Epithelial cell of prostate (primary cell): ENCODE measurements at regions not wholly inside any gene's neighbourhood (a gene's known extent, or its start where the extent isn't known, plus 50 kb on each side); places are given as distances from the start of the nearest gene placed in this dataset.

Experiments
- DNase-seq: peaks from one replicate; pipeline ENCODE4 v3.0.0-alpha.2; 2011; ENCODE audit warnings: low read depth, low spot score
- H3K27ac ChIP-seq: fragments of 450-650 bp; 2 replicates; pipeline ENCODE4 v1.5.1; 2017; ENCODE audit warnings: mild to moderate bottlenecking

DNA sequence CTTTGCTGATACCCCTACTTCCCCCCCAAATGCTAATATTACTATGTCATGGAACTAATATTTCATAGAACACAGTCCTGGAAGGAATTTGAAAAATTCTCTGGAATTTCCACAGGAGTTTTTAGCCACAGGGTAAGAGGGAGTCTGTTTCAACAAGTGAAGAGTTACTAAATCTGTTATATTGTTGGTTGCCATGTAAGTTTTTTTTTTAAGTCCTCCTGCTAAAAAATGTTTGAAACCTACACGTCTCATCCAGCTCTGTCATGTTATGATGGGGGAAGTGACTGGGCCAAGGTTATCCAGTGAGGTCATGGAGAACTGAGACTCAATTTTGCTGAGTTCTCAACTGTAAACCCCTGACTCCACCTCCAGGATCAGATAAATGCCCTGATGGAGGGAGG lies 60.8 kb upstream of the USP24 start:
- DNase-seq = no peak
- H3K27ac ChIP-seq = no peak overlapping the region

DNA sequence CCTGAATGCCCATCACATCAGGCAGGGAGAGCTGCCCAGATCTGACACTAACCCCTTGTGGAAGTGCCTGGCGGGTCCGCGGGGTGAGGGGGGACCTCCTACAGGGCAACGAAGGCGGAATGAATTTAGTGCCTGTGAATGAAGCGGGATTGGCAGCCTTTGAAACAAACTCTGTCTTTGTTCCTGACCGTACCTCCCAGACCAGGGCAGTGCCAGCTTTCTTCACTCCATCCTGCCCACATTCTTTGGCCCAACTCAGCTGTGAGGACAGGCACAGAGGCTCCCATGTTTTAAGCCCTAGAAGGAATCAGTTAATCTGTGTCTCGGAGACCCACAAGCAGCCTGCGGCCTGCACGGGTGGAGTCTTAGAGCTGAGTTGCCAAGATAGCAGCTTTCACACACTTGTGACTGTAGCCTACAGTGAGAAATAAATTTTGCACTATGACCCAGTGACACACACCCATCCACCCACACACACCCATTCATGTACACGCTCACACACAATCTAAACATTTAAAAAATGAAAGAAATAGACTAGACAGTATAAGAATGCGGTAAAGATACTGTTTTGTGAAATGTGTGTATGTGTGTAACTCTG lies 60.1 kb upstream of the USP24 start:
- DNase-seq = no peak

DNA sequence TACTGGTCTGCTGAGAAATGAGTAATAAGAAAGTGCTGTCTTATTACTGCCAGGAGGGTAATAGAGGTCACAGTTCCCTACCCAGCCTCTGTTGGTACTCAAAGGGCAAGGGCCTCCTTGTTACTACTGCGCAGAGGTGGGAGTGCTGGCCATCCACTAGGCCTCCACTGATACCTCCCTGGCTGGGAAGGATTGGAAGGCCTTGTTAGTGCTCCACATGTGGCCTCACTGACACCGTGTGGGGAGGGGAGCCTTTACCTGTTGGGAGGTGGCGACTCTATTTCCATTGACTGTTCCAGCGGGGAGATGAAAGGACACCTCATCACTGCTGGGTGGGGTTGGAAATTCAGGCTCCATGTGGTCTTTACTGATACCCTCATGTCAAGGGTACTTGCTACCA lies 57.8 kb upstream of the USP24 start:
- no peak for DNase-seq
- no peak overlapping the region for H3K27ac ChIP-seq

More for the DNA sequence above, 60.1 kb upstream of the USP24 start:
- no peak overlapping the region for H3K27ac ChIP-seq
